Vagina (tissue), 2 donors: ENCODE measurements at regions not wholly inside any gene's neighbourhood (a gene's known extent, or its start where the extent isn't known, plus 50 kb on each side); places are given as distances from the start of the nearest gene placed in this dataset.

Experiments
- POLR2A ChIP-seq, 2 donors: fragments of 450-650 bp; IDR thresholded peaks; one replicate each; pipeline ENCODE4 v1.6.1; 2017; ENCODE audit warnings: antibody characterized with exemption in 2 of 2, mild to moderate bottlenecking in 2 of 2, moderate library complexity in 2 of 2
- TF ChIP-seq, protein P1 (sequence below), 3 experiments: fragments of 450-650 bp in 2 of 3; fragments of 200-600 bp in 1 of 3; sonication (generic) in 1 of 3; IDR thresholded peaks; one replicate each; pipeline ENCODE4 v1.5.1; 2017 to 2019; ENCODE audit warnings: antibody characterized with exemption in 3 of 3, mild to moderate bottlenecking in 2 of 3, moderate library complexity in 2 of 3

GRCh38 chr5:92409134-92409533 lies 1026.0 kb upstream of the ARRDC3 start:
- no peak for TF ChIP-seq POLR2A (IDR thresholded peaks at IDR 0.05)
- TF ChIP-seq, protein P1, sequence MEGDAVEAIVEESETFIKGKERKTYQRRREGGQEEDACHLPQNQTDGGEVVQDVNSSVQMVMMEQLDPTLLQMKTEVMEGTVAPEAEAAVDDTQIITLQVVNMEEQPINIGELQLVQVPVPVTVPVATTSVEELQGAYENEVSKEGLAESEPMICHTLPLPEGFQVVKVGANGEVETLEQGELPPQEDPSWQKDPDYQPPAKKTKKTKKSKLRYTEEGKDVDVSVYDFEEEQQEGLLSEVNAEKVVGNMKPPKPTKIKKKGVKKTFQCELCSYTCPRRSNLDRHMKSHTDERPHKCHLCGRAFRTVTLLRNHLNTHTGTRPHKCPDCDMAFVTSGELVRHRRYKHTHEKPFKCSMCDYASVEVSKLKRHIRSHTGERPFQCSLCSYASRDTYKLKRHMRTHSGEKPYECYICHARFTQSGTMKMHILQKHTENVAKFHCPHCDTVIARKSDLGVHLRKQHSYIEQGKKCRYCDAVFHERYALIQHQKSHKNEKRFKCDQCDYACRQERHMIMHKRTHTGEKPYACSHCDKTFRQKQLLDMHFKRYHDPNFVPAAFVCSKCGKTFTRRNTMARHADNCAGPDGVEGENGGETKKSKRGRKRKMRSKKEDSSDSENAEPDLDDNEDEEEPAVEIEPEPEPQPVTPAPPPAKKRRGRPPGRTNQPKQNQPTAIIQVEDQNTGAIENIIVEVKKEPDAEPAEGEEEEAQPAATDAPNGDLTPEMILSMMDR (IDR thresholded peaks at IDR 0.05), result no peak
